ENCODE measurements at regions not wholly inside any gene's neighbourhood (a gene's known extent, or its start where the extent isn't known, plus 50 kb on each side); places are given as distances from the start of the nearest gene placed in this dataset.

DNA sequence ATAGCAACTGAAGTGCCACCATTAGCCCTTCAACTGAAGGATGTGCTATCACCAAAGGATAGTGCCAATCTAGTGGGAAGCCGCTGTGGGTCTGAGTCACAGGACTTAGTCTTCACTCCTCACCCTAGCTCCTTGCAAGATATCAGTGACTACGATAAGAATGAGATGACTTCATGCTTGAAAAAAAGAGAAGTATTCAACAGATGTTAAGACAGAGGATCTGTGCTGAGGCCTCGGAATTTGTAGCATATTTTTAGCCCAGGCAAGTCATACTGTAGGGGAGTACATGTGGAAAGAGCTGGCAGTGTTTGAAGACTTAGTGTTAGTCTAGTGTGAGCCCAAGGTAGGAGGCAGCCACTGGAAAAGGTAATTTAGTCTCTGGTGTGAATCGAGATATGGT, 270.7 kb upstream of the LRTM1 start:
- H3K27ac Mint-ChIP-seq = no peak overlapping the region
- no peak overlapping the region for H3K4me3 Mint-ChIP-seq (ENCODE audit: low read depth)
- peaks cover 4% of the 10 kb centered on the region for H3K9me3 Mint-ChIP-seq
- intact Hi-C loops (cut with micrococcal nuclease) = no loop called here
- DNase-seq (ENCODE audit: low spot score) = no peak
- H3K36me3 Mint-ChIP-seq (ENCODE audit: low read depth) = no peaks in the 10 kb centered on the region
- H3K4me1 Mint-ChIP-seq (ENCODE audit: low read depth) = no peaks in the 10 kb centered on the region
- H3K27me3 Mint-ChIP-seq (ENCODE audit: low read depth) = no peaks in the 10 kb centered on the region

DNA sequence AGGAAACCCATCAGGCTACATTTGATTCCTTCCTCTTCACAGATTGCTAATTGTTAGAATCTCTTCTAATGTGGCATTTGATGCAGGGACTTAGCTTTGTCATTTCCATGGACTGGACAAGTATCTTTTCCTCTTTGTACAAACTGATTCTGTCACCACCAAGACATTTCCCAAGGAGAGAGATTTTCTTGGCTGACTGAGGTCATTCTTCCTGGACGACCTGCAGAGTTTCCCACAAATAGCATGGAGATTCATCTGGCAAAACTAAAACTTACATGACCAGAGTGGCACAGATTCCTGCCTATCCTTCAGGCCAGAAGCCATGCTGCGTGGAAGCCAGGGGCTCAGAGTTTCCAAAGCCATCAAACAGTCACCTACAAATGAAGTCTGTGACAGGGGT, 269.2 kb upstream of the LRTM1 start:
- DNase-seq (ENCODE audit: low spot score) = no peak
- intact Hi-C loops (cut with micrococcal nuclease) = no loop called here
- Mint-ChIP-seq H3K27me3 (ENCODE audit: low read depth) (no peaks in the 10 kb centered on the region), H3K4me3 (ENCODE audit: low read depth) (no peak overlapping the region), H3K9me3 (peaks cover 4% of the 10 kb centered on the region), H3K27ac (no peak overlapping the region), H3K4me1 (ENCODE audit: low read depth) (no peaks in the 10 kb centered on the region), H3K36me3 (ENCODE audit: low read depth) (no peaks in the 10 kb centered on the region)

DNA sequence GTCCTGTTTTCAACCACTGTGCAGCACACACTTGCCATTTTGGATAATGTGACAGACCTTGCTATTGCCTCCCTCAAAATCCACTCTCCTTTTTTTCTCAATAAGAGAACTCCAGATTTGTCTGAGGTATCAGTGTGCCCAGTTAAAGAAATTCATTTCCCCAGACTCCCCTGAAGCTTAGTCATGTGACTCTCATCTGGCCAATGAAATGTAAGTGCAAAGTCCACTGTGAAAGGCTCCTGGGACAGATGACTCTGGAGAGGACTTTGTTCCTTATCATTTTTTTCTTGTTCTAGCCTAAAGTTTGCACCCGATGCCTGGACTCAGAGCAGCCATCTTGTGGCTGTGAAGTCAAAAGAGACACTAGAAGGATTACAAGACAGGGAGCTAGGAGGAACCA, 268.6 kb upstream of the LRTM1 start:
- H3K27ac Mint-ChIP-seq = no peak overlapping the region
- no peak overlapping the region for H3K4me3 Mint-ChIP-seq (ENCODE audit: low read depth)
- H3K9me3 Mint-ChIP-seq = peaks cover 4% of the 10 kb centered on the region
- intact Hi-C loops (cut with micrococcal nuclease) = no loop called here
- DNase-seq (ENCODE audit: low spot score) = no peak
- no peaks in the 10 kb centered on the region for H3K4me1 Mint-ChIP-seq (ENCODE audit: low read depth)
- H3K36me3 Mint-ChIP-seq (ENCODE audit: low read depth) = no peaks in the 10 kb centered on the region
- no peaks in the 10 kb centered on the region for H3K27me3 Mint-ChIP-seq (ENCODE audit: low read depth)

DNA sequence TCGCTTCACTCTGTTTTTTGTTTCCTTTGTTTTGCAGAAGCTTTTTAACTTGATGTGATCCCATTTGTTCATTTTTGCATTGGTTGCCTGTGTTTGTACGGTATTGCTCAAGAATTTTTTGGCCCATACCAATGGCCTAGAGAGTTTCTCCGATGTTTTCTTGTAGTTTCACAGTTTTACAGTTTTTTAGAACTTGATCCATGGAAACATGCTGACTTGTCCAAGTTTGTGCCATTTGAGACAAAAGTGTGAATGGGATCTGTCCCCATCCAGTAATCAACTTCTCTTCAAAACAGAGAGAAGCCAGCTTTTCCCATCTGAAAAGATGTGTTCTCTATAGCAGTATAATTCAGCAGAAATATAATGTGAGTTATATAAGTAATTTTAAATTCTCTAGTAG, 266.5 kb upstream of the LRTM1 start:
- H3K4me1 Mint-ChIP-seq (ENCODE audit: low read depth) = no peaks in the 10 kb centered on the region
- H3K27ac Mint-ChIP-seq = no peak overlapping the region
- peaks cover 4% of the 10 kb centered on the region for H3K9me3 Mint-ChIP-seq
- no peaks in the 10 kb centered on the region for H3K36me3 Mint-ChIP-seq (ENCODE audit: low read depth)
- no peaks in the 10 kb centered on the region for H3K27me3 Mint-ChIP-seq (ENCODE audit: low read depth)
- H3K4me3 Mint-ChIP-seq (ENCODE audit: low read depth) = no peak overlapping the region
- no peak for DNase-seq (ENCODE audit: low spot score)
- intact Hi-C loops (cut with micrococcal nuclease) = no loop called here

DNA sequence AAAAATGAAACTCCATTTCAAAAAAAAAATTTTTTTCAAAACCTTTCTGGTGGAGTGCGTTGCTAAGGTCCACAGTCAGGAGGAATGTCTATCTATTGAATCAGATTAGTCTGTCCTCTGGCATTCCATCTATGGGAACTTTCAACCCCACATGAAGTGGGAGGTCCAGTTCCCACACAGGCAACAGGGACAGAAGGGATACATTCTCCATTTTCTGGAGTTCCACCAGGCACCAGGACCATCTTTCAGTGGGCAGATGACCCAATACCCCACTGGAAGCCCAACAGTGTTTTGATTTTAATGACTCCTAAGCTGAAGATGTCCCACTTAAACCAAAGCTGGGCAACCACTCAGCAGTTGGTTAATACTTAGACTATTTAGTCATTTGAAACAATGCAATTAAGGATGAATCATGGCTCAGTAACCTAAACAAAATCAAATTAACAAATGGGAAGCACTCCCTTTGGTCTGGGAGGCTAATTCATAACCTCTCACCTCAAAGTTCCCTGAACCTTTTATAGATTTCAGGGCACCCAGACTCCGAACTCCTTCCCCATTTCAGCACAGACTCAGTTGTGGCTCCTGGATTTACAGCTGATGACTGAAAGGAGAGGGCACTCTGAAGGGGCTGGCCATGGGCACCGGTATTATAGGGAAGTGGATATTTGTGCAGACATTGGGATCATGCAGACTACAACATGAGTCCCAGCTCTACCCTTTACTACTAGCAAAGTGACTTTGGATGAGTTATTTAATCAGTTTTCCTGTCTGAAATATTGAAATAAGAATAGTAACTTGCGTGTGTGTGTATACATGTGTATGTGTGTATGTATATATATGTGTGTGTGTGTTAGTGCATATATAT, 264.3 kb upstream of the LRTM1 start:
- H3K36me3 Mint-ChIP-seq (ENCODE audit: low read depth) = no peaks in the 10 kb centered on the region
- intact Hi-C loops (cut with micrococcal nuclease) = no loop called here

DNA sequence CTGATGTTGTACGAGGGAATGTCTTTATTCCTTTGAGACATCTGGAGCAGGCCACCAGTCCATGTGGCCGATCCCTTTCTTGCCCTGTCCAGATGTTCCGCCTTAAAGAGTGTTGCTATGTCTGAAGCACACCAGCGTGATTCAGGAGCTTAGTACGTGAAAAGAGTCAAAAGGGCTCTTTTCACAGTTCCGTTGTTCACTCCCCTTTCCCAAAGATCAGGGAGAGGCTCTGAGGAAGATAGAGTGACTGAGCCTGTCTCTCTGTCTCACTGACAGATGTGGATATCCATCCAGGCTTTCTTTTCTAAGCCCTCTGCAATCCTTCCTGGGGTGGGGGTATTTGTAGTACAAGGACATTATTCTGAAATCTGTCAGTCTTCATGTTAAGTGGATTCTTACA, 262.5 kb upstream of the LRTM1 start:
- intact Hi-C loops (cut with micrococcal nuclease) = no loop called here
- H3K27ac Mint-ChIP-seq = no peak overlapping the region
- H3K4me3 Mint-ChIP-seq (ENCODE audit: low read depth) = no peak overlapping the region
- H3K4me1 Mint-ChIP-seq (ENCODE audit: low read depth) = no peaks in the 10 kb centered on the region
- H3K9me3 Mint-ChIP-seq = peaks cover 4% of the 10 kb centered on the region
- no peak for DNase-seq (ENCODE audit: low spot score)
- H3K27me3 Mint-ChIP-seq (ENCODE audit: low read depth) = no peaks in the 10 kb centered on the region
- no peaks in the 10 kb centered on the region for H3K36me3 Mint-ChIP-seq (ENCODE audit: low read depth)

More for the DNA sequence above, 264.3 kb upstream of the LRTM1 start:
- Mint-ChIP-seq H3K9me3 (peaks cover 4% of the 10 kb centered on the region), H3K27ac (no peak overlapping the region), H3K4me1 (ENCODE audit: low read depth) (no peaks in the 10 kb centered on the region), H3K27me3 (ENCODE audit: low read depth) (no peaks in the 10 kb centered on the region), H3K4me3 (ENCODE audit: low read depth) (no peak overlapping the region)
- no peak for DNase-seq (ENCODE audit: low spot score)

DNA sequence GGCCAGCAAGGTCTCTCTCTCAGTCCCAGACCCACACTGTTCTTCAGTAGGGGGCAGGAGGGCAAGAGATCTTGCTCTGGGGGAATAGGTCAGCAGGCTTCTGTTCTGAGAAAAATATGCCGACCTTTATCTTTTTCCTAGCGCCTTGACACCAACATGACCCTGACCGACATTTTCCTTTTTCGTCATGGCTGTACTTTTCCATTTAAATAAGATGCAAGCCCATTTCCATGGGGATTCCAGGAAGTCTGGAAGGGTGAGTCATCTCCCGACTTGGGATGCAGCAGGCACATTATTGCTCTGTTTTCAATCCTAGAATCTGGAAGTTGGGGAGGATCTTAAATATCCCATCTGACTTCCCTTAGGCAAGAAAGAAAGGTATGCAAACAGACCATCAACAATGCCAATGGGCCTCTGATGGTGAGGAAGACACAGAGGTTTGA, 261.5 kb upstream of the LRTM1 start:
- H3K27me3 Mint-ChIP-seq (ENCODE audit: low read depth) = no peaks in the 10 kb centered on the region
- no peak for DNase-seq (ENCODE audit: low spot score)
- no peaks in the 10 kb centered on the region for H3K4me1 Mint-ChIP-seq (ENCODE audit: low read depth)
- H3K9me3 Mint-ChIP-seq = peaks cover 4% of the 10 kb centered on the region
- no peaks in the 10 kb centered on the region for H3K36me3 Mint-ChIP-seq (ENCODE audit: low read depth)
- intact Hi-C loops (cut with micrococcal nuclease) = loop anchor here (10.0 kb wide), 1 partner anchor 335 kb away; no protein-coding TSS in a partner anchor
- no peak overlapping the region for H3K27ac Mint-ChIP-seq
- no peak overlapping the region for H3K4me3 Mint-ChIP-seq (ENCODE audit: low read depth)

DNA sequence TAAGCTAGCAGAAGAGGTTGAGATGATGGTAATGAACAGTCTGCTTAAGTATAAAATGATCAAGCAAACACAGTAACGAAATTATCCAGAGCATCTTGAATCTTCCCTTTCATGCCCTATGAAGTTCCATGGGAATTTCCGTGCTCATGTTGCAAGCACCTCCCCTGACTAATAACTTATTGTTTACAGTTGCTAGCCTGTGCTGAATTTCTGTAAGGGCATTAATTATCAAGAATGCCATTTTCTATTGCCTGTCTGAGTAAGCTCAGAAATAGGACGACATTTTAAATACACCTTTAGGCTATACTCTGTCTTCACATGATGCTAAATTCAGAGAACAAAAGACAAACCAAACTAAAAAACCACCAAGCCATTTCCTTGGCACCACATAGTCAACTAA, 257.5 kb upstream of the LRTM1 start:
- H3K9me3 Mint-ChIP-seq = no peaks in the 10 kb centered on the region
- no peaks in the 10 kb centered on the region for H3K4me1 Mint-ChIP-seq (ENCODE audit: low read depth)
- H3K4me3 Mint-ChIP-seq (ENCODE audit: low read depth) = no peak overlapping the region
- no peaks in the 10 kb centered on the region for H3K36me3 Mint-ChIP-seq (ENCODE audit: low read depth)
- H3K27ac Mint-ChIP-seq = no peak overlapping the region
- intact Hi-C loops (cut with micrococcal nuclease) = loop anchor here (10.0 kb wide), 1 partner anchor 331 kb away; no protein-coding TSS in a partner anchor
- no peak for DNase-seq (ENCODE audit: low spot score)
- no peaks in the 10 kb centered on the region for H3K27me3 Mint-ChIP-seq (ENCODE audit: low read depth)

DNA sequence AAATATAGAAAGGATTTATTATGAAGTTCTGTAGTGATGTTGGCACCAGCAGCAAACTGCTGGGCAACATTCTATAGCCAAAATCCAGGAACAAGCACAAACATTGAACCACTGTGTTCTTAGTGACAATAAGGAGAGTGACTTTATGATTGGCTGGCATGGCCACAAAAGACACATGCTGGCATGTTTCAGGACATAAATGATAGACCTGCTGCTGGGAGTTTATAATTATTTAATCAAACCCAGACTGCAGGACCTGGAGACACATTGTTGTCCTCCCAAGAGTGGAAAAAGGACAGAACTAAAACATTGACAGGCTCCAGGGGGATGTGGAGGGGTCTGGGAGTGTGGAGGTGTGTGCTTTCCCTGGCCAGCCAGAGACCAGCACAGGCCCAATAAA, 255.3 kb upstream of the LRTM1 start:
- Mint-ChIP-seq H3K27ac (no peak overlapping the region), H3K4me3 (ENCODE audit: low read depth) (no peak overlapping the region), H3K27me3 (ENCODE audit: low read depth) (no peaks in the 10 kb centered on the region), H3K9me3 (no peaks in the 10 kb centered on the region), H3K36me3 (ENCODE audit: low read depth) (no peaks in the 10 kb centered on the region), H3K4me1 (ENCODE audit: low read depth) (no peaks in the 10 kb centered on the region)
- no peak for DNase-seq (ENCODE audit: low spot score)
- intact Hi-C loops (cut with micrococcal nuclease) = loop anchor here (10.0 kb wide), 1 partner anchor 328 kb away; no protein-coding TSS in a partner anchor

DNA sequence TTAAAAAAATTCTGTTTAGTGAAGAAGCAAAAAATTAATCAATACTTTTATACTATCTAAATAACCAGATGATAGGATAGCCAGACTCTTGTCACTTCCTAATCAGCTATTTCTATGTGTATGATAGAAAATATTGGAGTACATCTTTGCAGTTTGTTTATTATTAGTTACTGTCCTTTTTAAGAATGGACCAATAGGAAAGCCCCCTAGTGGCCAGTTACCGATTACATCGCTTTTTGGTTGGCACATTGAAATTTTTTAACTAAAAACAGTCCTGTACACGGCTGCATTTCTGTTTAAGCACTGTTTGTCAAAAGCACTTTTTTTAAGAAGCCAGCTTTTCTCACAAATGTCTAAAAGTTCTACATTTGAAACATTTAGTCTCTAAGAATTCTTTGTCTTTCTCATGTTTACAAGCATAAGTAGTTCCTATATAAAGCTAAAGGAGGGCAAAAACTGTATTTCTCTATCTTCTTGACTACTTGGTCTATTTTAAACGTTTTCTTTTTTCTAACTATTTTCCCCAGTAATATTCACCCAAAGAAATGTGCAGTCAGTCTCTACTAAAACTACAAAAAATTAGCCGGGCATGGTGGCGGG, 253.2 kb upstream of the LRTM1 start:
- no peaks in the 10 kb centered on the region for H3K9me3 Mint-ChIP-seq
- no peak for DNase-seq (ENCODE audit: low spot score)
- no peaks in the 10 kb centered on the region for H3K4me1 Mint-ChIP-seq (ENCODE audit: low read depth)
- intact Hi-C loops (cut with micrococcal nuclease) = loop anchor here (10.0 kb wide), 1 partner anchor 326 kb away; no protein-coding TSS in a partner anchor
- H3K4me3 Mint-ChIP-seq (ENCODE audit: low read depth) = no peak overlapping the region
- no peaks in the 10 kb centered on the region for H3K27me3 Mint-ChIP-seq (ENCODE audit: low read depth)
- no peaks in the 10 kb centered on the region for H3K36me3 Mint-ChIP-seq (ENCODE audit: low read depth)
- no peak overlapping the region for H3K27ac Mint-ChIP-seq

DNA sequence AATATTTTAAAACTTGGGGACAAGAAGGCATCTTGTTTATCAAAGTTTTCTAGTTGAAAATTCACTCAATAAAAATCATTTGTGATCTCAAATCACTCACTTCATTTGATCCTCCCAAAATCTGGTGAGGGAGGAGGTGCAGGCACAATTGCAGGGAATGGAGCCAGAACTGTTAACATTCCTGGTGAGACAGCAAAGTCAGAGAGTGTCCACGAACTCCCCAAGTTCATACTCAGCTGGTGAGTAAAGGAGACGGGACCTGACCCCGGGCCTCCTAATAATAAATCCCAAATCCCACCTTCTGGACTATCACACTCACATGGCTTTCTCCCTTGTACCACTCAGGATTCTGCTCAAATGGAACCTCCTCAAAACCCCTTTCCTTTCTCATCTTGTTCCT, 252.3 kb upstream of the LRTM1 start:
- DNase-seq (ENCODE audit: low spot score) = no peak
- no peaks in the 10 kb centered on the region for H3K27me3 Mint-ChIP-seq (ENCODE audit: low read depth)
- intact Hi-C loops (cut with micrococcal nuclease) = loop anchor here (10.0 kb wide), 1 partner anchor 325 kb away; no protein-coding TSS in a partner anchor
- H3K36me3 Mint-ChIP-seq (ENCODE audit: low read depth) = no peaks in the 10 kb centered on the region
- no peak overlapping the region for H3K27ac Mint-ChIP-seq
- no peaks in the 10 kb centered on the region for H3K9me3 Mint-ChIP-seq
- H3K4me3 Mint-ChIP-seq (ENCODE audit: low read depth) = no peak overlapping the region
- no peaks in the 10 kb centered on the region for H3K4me1 Mint-ChIP-seq (ENCODE audit: low read depth)

DNA sequence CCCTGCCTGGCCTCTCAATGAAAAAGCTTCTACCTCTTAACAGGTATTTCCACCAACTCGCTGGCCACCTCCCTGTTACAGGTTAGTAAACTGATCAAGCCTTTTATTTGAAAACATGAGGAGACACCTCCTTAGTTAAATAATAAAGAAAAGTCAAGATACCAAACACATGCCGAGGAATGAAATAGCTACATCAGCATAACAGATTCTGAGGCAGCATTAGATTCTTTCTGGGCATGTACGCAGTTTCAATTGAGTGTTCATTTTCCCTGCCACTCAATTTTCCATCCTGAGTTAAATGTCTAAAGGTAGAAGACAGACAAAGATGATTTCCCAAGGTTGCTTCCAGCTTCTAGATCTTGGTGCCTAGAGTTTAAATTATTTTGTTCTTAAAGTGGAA, 250.5 kb upstream of the LRTM1 start:
- DNase-seq (ENCODE audit: low spot score) = no peak
- no peaks in the 10 kb centered on the region for H3K27me3 Mint-ChIP-seq (ENCODE audit: low read depth)
- H3K36me3 Mint-ChIP-seq (ENCODE audit: low read depth) = no peaks in the 10 kb centered on the region
- intact Hi-C loops (cut with micrococcal nuclease) = no loop called here
- no peak overlapping the region for H3K27ac Mint-ChIP-seq
- H3K9me3 Mint-ChIP-seq = no peaks in the 10 kb centered on the region
- no peak overlapping the region for H3K4me3 Mint-ChIP-seq (ENCODE audit: low read depth)
- H3K4me1 Mint-ChIP-seq (ENCODE audit: low read depth) = no peaks in the 10 kb centered on the region

DNA sequence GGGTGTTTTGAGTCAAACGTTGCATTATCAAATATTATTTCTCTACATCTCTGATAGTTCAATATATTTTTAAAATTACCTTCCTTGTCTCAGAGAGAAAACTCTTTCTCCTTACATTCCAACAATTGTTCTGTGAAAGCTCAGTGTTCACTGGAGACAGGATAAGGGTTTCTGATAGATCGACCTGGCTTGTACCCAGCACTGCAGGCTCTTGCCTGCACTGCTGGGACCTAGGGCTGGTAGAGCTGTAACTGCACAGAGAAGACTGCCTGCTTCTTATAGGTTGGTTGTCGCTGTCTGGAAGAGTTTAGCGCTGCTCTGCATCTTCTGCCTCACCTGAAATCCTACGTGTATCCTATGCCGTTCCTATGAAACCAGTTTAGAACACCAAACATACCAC, 249.9 kb upstream of the LRTM1 start:
- no peak for DNase-seq (ENCODE audit: low spot score)
- intact Hi-C loops (cut with micrococcal nuclease) = no loop called here
- Mint-ChIP-seq H3K27ac (no peak overlapping the region), H3K27me3 (ENCODE audit: low read depth) (no peaks in the 10 kb centered on the region), H3K4me1 (ENCODE audit: low read depth) (no peaks in the 10 kb centered on the region), H3K36me3 (ENCODE audit: low read depth) (no peaks in the 10 kb centered on the region), H3K4me3 (ENCODE audit: low read depth) (no peak overlapping the region), H3K9me3 (no peaks in the 10 kb centered on the region)
